Hematopoietic multipotent progenitor cell treated with erythropoietin and hydrocortisone succinate and interleukin-3 and kit ligand, for 15 days (in vitro differentiated cells): ENCODE measurements at regions not wholly inside any gene's neighbourhood (a gene's known extent, or its start where the extent isn't known, plus 50 kb on each side); places are given as distances from the start of the nearest gene placed in this dataset.

Source experiments
- DNase-seq: peaks from one replicate; pipeline ENCODE4 v3.0.0-alpha.2; 2015; ENCODE audit warnings: low spot score

DNA sequence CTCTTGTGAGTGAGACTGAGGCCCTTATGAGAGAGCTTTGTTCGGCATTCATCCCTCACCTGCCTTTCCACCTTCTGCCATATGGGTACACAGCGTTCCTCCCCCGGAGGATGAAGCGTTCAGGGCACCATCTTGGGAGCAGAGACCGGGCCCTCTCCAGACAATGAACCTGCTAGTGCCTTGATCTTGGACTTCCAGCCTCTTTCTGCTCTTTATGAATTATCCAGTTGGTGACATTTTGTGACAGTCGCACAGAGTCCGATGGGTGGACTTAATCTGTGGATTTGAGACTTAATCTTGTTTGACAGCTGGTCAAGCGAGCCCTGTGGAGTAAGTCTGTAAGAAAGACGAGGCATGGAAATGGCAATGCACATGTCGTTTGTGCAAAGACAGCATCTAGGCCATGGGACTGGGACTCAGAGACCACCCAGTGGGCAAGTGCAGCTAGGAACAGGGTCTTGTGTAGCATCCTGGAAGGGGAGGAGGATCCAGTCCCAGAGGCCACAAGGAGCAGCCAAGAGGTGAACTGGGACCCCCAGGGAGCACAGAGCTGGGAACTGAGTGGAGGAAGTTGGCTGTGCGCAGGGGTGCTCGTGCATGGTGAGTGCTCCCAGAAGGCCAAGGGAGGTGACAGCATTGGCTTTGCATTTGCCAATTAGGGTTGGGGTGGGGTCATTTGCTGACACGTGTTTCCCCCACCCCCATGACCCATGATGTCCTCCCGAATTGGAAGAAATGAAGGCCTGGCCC lies 69.5 kb upstream of the HDAC4 start:
- DNase-seq: no peak

GRCh38 chr2:239469106-239469960 lies 68.5 kb upstream of the HDAC4 start:
- DNase-seq: no peak

DNA sequence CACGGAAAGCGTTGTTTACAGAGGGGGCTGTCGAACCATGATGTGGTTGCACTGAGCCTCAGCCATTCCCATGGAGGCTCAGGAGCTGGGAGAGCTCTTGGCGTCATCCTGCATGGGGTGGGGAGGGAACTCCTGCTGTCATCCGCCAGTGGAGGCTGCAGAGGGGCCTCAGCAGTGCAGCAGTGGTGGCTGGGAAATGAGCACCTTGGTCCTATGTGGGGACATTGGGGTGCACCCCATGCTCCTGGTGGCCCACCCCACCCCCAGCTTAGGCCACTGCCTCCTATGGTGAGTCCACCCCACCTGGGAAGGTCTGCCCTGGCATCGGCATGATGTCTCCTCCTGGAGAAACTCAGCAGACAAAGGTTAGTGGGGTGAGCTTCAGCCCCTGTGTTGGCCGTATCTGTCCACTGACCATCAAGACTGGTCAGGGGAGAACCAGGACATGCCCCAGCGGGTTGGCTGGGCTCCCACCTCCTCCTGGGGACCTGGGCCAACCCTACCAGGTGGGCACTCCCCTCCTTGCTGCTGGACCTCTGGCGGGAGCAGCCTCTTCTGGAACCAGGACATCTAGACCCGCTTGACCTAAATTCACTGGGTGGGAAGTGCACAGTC lies 67.8 kb upstream of the HDAC4 start:
- DNase-seq: no peak

DNA sequence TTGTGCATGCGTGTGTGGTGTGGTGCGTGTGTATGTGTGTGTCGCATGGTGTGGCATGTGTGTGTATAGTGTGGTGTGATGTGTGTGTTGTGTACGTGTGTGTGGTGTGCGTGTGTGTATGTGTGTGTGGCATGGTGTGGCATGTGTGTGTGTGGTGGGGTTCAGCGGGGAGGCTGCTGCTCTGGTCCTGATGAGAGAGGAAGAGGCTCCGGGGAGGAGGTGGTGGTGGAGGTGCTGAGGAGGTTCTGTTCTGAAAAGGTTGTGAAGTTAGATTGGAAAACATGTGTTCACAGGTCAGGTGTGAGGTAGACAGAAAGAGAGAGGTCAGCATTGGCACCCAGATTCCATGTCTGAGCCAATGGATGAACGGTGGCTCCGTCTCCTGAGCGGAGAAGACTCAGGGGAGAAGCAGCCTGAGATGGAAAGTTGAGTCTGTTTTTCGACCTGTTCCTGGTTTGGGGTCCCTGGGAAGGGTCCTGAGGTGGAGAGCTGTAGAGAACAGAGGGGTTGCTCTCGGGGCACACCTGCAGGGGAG lies 67.2 kb upstream of the HDAC4 start:
- no peak for DNase-seq

DNA sequence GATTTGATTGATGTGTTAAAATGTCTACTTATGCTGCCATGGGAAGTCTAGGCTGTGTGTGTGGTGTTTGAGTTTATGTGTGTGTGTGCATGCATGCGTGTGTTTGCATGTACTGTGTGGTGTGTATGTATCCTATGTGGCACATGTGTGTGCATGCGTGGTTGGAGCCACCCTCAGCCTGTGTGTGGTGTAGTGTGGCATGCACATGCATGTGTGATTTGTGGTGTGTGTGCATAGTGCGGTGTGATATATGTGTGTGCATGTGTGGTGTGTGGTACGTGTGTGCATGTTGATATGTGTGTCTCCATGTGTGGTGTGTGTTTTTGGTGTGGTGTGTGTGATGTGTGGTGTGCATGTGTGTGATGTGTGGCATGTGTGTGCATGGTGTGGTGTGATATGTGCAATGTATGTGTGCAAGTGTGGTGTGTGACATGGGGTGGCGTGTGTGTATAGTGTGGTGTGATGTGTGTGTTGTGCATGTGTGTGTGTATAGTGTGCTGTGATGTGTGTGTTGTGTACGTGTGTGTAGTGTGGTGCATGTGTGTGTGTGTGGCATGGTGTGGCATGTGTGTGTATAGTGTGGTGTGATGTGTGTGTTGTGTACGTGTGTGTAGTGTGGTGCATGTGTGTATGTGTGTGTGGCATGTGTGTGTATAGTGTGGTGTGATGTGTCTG lies 66.6 kb upstream of the HDAC4 start:
- DNase-seq: no peak

GRCh38 chr2:239466755-239467271 lies 66.0 kb upstream of the HDAC4 start:
- no peak for DNase-seq

GRCh38 chr2:239466061-239466754 lies 65.4 kb upstream of the HDAC4 start:
- DNase-seq: no peak

DNA sequence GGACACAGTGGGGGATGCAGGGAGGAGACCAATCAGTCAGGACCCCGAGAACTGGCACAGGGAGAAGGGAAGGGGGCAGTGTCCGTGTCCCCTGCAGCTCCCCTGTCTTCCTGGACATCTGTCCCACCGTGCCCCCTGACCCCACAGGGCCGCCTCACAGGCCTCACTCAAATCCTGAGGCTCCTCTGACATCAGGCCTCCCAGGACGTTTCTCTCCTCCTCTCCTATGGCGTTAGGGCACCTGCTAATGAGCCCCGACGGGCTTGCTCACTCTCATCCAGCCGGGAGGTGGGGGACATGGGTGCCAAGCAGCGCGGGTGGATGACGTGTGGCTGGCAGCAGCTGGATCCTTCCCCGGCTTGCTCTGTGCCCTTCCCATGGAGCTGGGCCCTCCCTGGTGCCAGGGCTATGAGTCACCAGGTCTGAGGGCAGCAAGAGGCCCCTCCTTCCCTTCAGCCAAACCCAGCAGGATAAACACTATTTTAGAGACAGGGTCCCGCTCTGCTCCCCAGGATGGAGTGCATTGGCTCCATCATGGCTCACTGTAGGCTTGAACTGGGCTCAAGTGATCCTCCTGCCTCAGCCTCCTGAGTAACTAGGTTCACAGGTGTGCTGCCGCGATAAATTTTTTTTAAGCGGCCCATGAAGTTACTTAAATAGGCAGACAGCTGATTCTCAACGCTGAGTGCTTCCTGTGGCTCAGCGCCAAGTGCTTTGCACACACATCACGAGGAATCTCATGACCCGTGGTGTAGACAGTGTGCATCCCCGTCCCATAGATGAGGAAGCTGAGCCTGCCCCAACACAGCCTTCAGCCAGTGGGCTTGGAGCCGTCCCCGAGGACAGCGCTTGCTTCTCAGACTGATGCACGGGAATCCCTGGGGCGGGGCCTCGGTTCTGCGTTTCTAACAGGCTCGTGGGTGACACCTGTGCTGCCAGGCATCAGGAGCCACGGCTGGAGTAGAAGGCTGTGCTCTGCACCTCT lies 64.5 kb upstream of the HDAC4 start:
- no peak for DNase-seq

DNA sequence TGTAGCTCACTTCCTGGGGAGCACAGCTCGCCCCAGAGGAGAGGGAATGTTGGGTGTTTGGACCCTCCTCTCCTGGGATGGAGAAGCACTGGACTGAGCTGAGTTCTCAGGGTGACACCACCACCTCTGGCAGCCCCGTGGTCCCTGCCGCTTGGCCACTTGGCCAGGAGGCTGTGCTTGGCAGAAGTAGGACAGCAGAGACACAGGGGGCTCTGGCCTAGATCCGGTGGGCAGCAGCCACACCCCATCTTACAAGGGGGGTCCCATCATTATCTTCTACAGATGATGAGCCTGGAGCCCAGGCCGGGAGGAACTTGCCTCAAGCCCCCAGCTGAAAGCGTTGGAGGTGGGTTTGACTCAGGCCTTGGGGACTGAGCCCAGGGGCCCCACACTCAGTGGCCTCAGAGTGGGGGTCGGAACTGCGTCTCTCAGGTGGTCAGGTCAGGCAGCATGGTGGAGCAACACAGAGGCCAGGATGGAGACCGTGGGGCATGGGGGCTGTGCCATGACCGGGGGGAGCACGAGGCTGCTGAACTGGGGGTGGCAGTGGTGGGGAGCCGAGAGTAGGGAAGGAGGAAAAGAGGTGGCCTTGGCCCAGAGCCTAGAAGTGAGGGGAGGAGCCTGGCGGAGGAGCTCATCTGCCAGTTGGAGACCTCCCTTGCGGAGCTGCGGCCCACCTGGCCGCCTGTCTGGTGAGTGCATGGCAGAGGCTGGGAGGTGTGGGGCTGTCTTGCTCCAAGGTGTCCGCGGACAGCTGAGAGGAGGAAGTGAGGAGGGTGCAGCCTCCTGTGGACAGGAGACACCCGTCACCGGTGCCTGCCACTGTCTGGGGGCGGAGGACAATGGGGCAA lies 63.6 kb upstream of the HDAC4 start:
- no peak for DNase-seq

GRCh38 chr2:239463541-239464165 lies 62.8 kb upstream of the HDAC4 start:
- DNase-seq: no peak

DNA sequence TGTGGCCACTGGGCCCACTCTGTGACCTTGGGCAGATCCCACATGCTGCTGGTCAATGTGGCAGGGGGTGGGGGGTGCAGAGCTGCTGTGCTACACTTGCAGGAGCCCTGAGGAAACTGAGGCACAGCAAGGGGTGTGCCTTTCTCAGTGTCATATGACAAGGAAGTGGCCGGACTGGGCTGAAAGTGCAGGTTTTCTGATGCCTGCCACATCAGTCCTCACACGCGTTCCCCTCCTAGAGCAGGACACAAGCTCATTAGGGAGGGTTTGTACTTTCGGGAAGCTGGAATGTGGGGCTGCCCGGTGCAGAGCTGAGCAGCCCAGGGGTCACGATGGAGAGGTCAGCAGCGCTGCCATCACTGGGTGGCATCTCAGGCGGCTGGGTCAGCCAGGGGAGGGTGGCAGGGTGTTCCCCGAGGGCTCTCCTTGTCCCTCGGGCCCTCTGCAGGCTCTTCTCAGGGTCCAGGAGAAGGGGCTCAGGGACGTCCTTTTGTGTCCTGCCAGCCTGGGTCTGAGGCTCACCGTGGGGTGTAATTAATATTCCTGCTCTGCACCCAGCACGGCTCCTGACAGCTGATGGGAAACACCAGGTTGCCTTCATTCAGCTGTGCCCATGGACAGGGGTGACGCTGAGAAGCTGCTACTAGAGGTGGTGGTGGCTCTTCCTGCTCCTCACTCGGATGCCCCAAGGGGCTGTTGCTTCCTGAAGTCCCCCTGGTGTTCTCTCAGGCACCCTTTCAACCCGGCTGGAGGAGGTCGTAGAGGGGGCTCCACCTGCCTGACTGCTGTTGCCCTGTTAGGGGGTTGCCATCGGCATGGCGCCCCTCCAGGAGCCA lies 62.1 kb upstream of the HDAC4 start:
- no peak for DNase-seq

DNA sequence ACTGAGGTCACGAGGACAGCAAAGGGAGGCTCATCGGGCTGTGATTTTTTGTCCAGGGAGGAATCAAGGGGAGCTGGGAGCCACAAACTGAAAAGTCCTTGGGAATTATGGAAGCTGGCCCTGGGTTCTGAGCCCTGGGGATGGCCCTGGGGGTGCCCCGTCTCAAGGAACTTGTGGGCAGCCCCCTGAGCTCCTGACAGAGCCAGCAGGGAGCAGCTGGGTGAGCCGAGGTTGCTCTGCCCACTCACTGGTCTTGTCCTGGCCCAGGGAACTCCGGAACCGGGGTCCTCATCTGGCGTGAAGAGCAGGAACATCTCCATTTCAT lies 61.3 kb upstream of the HDAC4 start:
- no peak for DNase-seq

DNA sequence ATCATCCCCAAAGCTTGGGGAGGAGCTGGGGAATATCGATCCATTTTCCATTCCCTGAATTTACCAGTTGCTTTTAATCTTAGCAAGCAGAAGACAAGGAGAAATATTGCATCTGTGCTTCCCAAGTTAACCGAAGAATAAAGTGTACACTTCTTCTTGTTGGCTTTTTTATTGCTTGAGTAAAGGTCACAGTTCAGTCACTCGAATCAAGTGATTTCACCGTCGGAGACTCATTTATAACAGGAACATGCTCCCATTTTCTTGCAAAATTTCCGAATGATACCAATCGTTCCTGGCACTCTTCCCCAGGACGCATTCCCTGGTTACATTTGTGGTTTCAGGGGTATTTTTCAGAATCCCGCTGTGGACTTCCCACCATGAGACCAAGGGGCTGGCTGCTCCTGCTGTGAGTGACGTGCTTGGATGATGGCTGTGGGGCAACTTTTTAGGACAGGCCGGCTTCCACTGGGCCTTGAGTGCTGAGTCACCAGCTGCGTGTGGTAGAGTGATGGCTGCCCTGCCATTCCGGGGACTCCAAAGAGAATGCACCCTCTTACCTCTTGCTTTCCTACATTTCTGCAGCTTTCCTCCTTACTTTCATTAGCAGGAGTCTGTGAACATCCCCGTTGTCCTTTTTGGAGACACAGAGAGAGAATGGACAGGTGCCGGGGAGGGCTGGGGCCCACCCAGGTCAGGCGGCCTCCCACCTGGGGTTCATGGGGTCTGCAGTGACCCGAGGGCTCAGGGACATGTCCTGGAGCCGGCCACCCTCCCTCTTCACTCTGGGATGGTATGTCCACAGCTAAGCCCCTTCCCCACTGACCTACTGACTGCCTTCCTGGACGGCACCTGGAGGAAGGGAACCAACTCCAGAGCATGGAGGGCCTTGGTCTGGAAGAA lies 60.7 kb upstream of the HDAC4 start:
- DNase-seq: no peak

- DNase-seq: no peak
These were observed 60.0 kb upstream of the HDAC4 start for GRCh38 chr2:239460780-239461179.

DNA sequence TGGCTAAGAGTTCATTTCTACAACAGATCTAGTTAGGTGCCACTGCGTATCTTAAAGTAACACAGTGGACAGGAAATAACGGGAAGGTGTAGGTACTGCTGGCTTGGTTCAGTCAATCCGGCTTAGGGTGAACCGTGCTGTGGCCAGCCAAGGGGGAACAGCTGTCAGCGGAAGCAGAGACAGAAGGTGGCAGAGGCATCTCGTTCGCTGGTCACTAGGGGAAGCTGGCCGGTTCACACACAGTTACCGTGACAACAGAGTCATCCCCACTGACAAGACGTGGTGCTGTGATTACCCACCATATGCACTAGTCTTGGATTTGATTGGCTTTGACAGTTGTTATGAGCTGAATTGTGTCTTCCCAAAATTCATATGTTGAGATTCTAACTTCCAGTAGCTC lies 58.8 kb upstream of the HDAC4 start:
- DNase-seq: no peak

GRCh38 chr2:239459056-239459455 lies 58.2 kb upstream of the HDAC4 start:
- DNase-seq: no peak
